HG02870 (cell line): ENCODE measurements at regions not wholly inside any gene's neighbourhood (a gene's known extent, or its start where the extent isn't known, plus 50 kb on each side); places are given as distances from the start of the nearest gene placed in this dataset.

ENCODE experiments used
- ATAC-seq: cut with Tn5 transposase; IDR thresholded peaks from one replicate; pipeline ENCODE4 v1.9.1; 2021; ENCODE audit warnings: mild to moderate bottlenecking, moderate library complexity; ENCODE audit not compliant: unreplicated experiment

DNA sequence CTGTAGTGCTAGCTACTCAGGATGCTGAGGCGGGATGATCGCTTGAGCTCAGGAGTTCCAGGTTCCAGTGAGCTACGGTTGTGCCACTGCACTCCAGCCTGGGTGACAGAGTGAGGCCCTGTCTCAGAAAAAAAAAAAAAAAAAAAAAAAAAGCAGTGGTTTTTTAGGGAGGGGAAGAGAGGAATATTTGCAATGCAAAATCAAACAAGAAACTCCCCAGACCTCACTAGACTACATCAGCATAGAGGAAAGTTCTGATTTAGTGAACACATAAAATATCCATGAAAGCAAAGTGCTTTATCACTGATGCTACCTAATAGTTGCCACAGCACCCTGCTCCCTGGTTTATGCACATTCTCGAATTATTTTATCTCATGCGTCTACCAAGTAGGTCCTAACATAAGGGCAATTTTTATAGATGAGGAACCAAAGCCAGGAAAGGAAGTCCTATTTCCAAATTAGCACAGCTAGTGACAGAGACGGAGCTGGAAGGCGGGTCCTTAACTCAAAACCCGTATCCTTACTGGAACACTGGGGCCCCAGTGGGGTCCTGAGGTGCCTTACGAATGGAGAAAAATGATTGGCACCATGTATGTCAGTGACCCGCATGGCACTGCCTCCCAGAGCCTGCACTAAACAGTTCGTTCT lies 50.7 kb upstream of the GPR157 start:
- ATAC-seq, result no peak

GRCh38 chr1:9180111-9180819 lies 51.4 kb upstream of the GPR157 start:
- ATAC-seq, result no peak

DNA sequence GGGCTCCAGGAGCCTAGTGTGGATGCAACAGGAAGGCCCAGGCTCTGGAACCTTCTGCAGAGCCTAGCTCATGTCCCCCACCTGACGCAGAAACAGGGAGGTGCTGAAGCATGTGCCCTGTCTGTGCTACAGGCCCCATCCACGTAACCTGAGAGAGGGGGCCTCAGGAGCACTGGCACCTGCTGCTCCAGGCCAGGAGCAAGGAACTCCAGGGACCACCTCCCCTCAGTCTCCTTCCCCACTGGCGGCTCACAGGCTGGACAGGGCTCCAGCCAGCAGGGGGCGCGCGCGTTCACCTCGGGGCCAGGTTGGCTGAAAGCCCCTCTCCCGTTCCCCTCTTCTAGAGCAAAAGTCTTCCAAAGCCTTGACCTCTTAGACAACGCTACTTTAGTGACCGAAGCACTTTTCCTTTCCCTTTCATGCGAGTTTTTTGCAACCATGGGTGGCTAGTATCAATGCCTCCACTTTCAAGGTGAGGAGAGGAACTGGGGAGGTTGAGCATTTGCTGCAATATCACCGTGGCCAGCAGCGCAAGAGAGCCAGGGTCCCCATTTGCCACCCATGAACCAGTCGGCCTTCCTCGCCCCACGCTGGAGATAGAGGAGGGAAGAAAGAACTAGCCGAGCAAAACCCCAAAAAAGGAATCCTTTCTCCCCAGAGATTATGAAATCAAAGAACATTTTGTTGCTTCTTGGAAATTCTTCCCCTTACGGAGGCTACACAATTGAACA lies 52.4 kb upstream of the GPR157 start:
- peak; percentile 38 for ATAC-seq

DNA sequence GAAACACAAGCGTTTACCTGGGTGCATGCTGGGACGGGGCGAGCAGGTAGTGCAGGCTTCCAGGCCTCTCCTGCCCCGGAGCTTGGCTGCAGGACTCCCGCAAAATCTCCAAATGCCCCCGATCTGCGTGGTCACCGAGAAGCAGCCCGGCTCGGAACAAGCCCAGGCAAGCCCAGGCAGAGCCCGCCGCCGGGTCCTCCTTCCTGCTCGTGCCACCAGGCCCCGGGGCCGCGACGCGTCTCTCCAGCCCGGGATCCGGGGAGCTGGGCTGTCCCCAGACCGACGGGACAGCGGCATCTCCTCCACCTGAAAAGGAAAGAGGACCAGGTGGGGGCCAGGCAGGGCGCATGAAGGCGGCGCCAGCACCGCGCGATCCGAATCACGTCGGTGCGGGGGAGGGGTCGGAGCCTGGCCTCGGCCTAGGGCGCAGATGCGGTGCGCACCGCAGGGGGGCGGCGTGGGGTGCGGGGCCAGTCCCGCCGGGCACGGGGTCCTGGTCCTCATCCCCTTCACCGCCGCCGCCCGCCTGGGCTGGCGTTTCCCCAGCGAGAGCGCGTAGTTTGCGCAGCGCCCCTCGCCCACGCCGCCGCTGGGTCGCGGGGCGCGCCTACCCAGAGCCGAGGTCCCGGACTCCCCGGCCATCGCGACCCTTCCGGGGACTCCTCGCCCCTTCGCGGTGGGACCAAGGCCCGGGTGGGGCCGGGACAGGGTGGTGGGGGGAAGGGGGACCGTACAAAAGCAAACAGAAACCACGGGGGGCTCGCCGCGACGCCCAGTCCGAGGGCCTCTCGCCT lies 52.4 kb upstream of the H6PD start:
- ATAC-seq, result no peak

DNA sequence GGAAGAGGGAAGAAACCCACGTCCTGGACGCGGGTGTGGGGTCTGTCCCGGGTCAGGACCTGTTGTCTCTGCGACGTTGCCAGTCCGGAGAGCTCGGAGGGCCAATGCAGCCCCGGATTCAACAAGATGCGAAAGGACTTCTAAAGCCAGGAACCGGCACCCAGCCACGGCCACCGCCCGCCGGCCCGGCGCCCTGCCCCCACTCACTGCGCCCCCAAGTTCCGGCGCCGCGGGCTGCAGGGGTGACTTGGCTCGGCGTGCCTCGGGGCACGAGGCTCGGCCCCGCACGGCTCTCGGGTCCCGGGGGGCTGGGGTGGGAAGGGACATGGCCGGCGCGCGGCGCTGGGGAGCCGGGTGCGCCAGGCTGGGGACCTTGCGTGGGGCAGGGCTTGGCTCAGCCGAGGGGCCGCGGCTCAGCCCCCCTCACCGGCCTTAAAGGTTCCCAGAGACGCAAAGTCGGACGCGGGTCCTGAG lies 51.8 kb upstream of the H6PD start:
- no peak for ATAC-seq

DNA sequence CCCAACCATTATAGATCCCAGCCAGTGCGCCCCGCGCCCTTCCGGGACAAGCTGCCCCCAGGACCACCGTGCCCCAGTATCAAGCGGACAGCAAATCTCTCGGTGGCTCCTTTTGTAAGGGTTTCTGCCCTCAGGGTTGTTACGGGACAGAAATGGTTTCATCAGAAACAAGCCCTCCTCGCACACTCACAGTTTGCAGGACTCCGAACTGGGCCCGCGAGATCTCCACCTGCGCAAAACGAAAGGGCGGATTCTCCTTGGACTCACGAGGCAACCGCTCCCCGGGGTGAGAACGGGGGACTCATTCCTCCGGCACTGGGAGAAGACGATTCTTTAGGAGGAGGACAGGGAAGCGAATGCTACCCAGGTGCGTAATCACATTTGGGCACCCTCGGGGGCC lies 51.1 kb upstream of the H6PD start:
- ATAC-seq, result no peak

DNA sequence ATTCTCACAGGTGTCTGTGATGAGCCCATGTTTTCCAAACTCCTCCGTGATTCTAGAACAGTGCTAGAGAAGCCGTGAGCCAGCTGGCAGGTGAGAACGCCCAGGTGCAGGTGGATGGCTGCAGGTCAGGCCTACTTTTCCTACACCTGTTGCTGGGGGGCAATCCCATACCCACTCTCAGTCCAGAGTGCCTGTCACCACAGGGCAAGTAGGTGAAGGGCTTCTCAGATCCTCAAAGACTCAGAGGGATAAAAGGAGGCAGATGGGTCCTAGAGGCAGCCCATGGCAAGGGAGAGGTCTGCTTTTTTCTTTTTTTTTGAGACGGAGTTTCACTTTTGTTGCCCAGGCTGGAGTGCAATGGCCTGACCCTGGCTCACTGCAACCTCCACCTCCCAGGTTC lies 50.7 kb upstream of the H6PD start:
- no peak for ATAC-seq

DNA sequence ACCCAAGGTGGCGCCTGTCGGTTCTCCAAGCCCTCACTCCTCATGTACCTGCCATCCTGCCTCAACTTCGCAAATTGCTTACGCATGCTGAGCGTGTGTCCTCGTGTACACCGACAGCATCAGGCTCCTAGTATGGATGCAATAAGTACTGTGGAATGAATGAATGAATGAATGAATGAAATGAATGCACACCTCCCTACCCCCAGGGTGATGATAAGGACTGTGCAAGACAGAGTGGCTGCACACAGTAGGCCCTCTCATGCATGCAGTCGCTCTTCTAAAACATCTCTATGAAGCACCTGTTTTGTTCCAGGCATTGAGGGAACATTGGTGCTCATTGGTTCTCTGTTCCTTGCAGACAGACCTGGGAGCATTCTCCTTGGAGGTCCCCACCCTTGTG lies 49.8 kb upstream of the H6PD start:
- ATAC-seq, result no peak
